Suprapubic skin (tissue), 4 donors: ENCODE measurements at regions not wholly inside any gene's neighbourhood (a gene's known extent, or its start where the extent isn't known, plus 50 kb on each side); places are given as distances from the start of the nearest gene placed in this dataset.

ENCODE experiments used
- EP300 ChIP-seq: sonication (generic); formaldehyde crosslinking; IDR thresholded peaks from one replicate; pipeline ENCODE4 v1.6.1; 2017; ENCODE audit warnings: antibody characterized with exemption
- POLR2A ChIP-seq, 2 donors: fragments of 450-650 bp; IDR thresholded peaks; one replicate each; pipeline ENCODE4 v1.6.1; 2017; ENCODE audit warnings: antibody characterized with exemption in 2 of 2, mild to moderate bottlenecking in 2 of 2, moderate library complexity in 2 of 2
- POLR2AphosphoS5 ChIP-seq, 3 donors: sonication (generic); formaldehyde crosslinking; IDR thresholded peaks; one replicate each; pipeline ENCODE4 v1.6.1; 2017; ENCODE audit warnings: antibody characterized with exemption in 3 of 3

DNA sequence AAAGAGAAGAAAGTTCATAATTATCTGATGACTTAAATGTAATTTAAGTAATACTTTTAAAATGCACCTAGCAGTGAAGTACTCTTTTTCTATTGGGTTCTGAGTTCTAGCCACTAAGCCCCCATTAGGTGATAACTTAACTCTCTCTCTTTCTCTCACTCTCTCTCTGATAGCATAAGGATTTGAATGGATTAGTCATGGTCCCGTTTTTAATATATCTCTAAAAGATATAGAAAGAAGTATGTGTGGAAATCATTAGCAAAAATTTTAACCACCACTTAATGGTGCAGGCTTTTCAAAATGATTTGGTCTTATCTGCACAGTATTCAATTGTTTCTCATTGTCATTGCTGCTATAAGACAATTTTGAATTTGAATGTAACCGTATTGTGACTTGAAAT is 78.2 kb downstream of the RWDD3 start:
- TF ChIP-seq POLR2AphosphoS5 (IDR thresholded peaks at IDR 0.05) (no peak), POLR2A (IDR thresholded peaks at IDR 0.05) (no peak), EP300 (no peak)
